Gastrocnemius medialis (tissue), 4 donors: ENCODE measurements at regions not wholly inside any gene's neighbourhood (a gene's known extent, or its start where the extent isn't known, plus 50 kb on each side); places are given as distances from the start of the nearest gene placed in this dataset.

Source experiments
- ATAC-seq, 2 donors: fragments of 150-250 bp; one replicate each; pipeline ENCODE4 v1.9.1; 2016
- DNase-seq, 2 donors: peaks; one replicate each; pipeline ENCODE4 v3.0.0-alpha.2; 2019
- H3K27ac ChIP-seq, 4 donors: fragments of 200-600 bp; sonication (generic); 1 replicate in 1 of 4; 2 replicates in 3 of 4; pipeline ENCODE4 v1.5.1; 2016 to 2018; ENCODE audit warnings: mild to moderate bottlenecking in 2 of 4, moderate library complexity in 1 of 4
- H3K27me3 ChIP-seq, 3 donors: fragments of 200-600 bp; sonication (generic) in 2 of 3; 1 replicate in 1 of 3; 2 replicates in 2 of 3; pipeline versions ENCODE4 v1.5.1 to v1.6.0; 2016 to 2019; ENCODE audit warnings: mild to moderate bottlenecking in 1 of 3, moderate library complexity in 1 of 3
- H3K36me3 ChIP-seq, 2 donors: fragments of 200-600 bp; sonication (generic) in 1 of 2; one replicate each; pipeline ENCODE4 v1.5.1; 2017 to 2018
- H3K4me1 ChIP-seq, 2 donors: fragments of 200-600 bp; sonication (generic) in 1 of 2; one replicate each; pipeline ENCODE4 v1.5.1; 2016 to 2017; ENCODE audit warnings: mild to moderate bottlenecking in 2 of 2
- H3K4me3 ChIP-seq, 4 donors: fragments of 200-600 bp; sonication (generic) in 3 of 4; 1 replicate in 1 of 4; 2 replicates in 3 of 4; pipeline ENCODE4 v1.5.1; 2016 to 2019; ENCODE audit warnings: mild to moderate bottlenecking in 2 of 4
- H3K9me3 ChIP-seq, 3 donors: fragments of 200-600 bp; sonication (generic) in 2 of 3; 1 replicate in 1 of 3; 2 replicates in 2 of 3; pipeline ENCODE4 v1.5.1; 2016 to 2019
- POLR2A ChIP-seq, 2 donors: fragments of 450-650 bp; IDR thresholded peaks; one replicate each; pipeline ENCODE4 v1.6.1; 2017; ENCODE audit warnings: antibody characterized with exemption in 2 of 2, mild to moderate bottlenecking in 2 of 2, moderate library complexity in 2 of 2
- in situ Hi-C, 4 donors: fragments of 200-750 bp; cut with MboI; loops; one replicate each; pipeline versions ENCODE4 v1.15.0 to v1.8.0; 2017; ENCODE audit warnings: low sequenced_read_pairs in 4 of 4
- intact Hi-C: fragments of 100-400 bp; cut with DNase I; formaldehyde crosslinking; loops from one replicate; pipeline ENCODE4 v1.15.1; 2023; ENCODE audit warnings: low total_unique reads
- TF ChIP-seq, protein P1 (sequence below), 5 experiments: fragments of 450-650 bp in 3 of 5; fragments of 200-600 bp in 2 of 5; sonication (generic) in 2 of 5; IDR thresholded peaks in 4 of 5; conservative IDR thresholded peaks in 1 of 5; 1 replicate in 4 of 5; 2 replicates in 1 of 5; pipeline ENCODE4 v1.5.1; 2016 to 2019; ENCODE audit warnings: antibody characterized with exemption in 5 of 5, mild to moderate bottlenecking in 3 of 5, moderate library complexity in 3 of 5

DNA sequence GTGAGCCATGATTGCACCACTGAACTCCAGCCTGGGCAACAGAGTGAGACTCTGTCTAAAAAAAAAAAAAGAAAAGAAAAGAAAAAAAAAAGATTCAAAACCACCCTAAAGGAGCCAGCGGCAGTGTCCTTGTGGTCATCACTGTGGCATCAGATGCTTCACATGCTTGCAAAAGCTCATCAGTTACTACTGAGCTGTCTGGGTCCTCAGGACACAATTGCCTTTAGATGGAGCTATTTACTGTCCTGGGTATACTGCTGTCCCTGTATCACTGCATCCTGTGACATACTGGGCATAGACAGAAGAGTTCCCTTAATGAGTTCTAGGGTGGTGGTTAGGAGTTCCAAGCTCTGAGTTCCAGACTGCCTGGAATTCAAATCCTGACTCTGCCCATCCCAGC, 85.8 kb downstream of the LINGO1 start:
- in situ Hi-C loops, result loop anchor here in 3 of 4 donors (10.0 to 25.0 kb wide), 4 partner anchors 362 to 532 kb away; no protein-coding TSS in a partner anchor
- intact Hi-C loops, result no loop called here
- ATAC-seq, result no peak

DNA sequence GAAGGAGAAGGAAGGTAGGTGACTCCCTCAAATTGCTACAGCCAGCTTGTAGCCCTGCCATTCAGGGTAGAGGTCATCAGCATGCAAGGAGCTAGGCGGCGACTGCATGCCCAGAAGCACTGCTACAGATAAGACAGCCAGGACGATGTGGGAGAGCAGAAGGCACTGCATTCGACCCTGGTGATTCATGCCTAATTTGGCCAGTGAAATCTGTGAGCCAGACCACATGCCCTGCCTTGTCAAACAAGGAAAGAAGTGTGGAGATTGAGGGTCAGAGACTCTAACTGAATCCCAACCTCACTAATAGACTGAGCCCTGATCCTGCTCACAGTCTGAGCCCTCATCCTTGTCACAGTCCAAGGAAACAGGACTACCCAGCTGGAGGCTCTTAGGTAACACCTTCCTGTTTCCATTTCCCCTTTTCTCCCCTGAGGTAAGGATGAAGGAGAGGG, 86.6 kb downstream of the LINGO1 start:
- DNase-seq (no peak), ATAC-seq (no peak)
- no peaks in the 10 kb centered on the region for H3K36me3 ChIP-seq
- H3K4me1 ChIP-seq, result peaks cover 4 to 10% of the 10 kb centered on the region in 2 donors
- intact Hi-C loops (no loop called here), in situ Hi-C loops (loop anchor here in 3 of 4 donors (10.0 to 25.0 kb wide), 4 partner anchors 361 to 531 kb away; no protein-coding TSS in a partner anchor)
- no peak overlapping the region for H3K4me3 ChIP-seq
- TF ChIP-seq, protein P1, sequence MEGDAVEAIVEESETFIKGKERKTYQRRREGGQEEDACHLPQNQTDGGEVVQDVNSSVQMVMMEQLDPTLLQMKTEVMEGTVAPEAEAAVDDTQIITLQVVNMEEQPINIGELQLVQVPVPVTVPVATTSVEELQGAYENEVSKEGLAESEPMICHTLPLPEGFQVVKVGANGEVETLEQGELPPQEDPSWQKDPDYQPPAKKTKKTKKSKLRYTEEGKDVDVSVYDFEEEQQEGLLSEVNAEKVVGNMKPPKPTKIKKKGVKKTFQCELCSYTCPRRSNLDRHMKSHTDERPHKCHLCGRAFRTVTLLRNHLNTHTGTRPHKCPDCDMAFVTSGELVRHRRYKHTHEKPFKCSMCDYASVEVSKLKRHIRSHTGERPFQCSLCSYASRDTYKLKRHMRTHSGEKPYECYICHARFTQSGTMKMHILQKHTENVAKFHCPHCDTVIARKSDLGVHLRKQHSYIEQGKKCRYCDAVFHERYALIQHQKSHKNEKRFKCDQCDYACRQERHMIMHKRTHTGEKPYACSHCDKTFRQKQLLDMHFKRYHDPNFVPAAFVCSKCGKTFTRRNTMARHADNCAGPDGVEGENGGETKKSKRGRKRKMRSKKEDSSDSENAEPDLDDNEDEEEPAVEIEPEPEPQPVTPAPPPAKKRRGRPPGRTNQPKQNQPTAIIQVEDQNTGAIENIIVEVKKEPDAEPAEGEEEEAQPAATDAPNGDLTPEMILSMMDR (IDR thresholded peaks at IDR 0.05 in 4 of 5, conservative IDR thresholded peaks at IDR 0.05 in 1 of 5), result no peak
- TF ChIP-seq POLR2A (IDR thresholded peaks at IDR 0.05), result no peak
- H3K9me3 ChIP-seq, result no peaks in the 10 kb centered on the region
- H3K27me3 ChIP-seq, result no peaks in the 10 kb centered on the region
- no peak overlapping the region for H3K27ac ChIP-seq

More for the DNA sequence above, 85.8 kb downstream of the LINGO1 start:
- no peak for TF ChIP-seq POLR2A (IDR thresholded peaks at IDR 0.05)
- TF ChIP-seq, protein P1 (IDR thresholded peaks at IDR 0.05 in 4 of 5, conservative IDR thresholded peaks at IDR 0.05 in 1 of 5), result no peak
- Histone ChIP-seq H3K36me3 (no peaks in the 10 kb centered on the region), H3K9me3 (no peaks in the 10 kb centered on the region), H3K27ac (no peak overlapping the region), H3K4me1 (peaks cover 4 to 10% of the 10 kb centered on the region in 2 donors), H3K4me3 (no peak overlapping the region), H3K27me3 (no peaks in the 10 kb centered on the region)
- DNase-seq, result no peak

DNA sequence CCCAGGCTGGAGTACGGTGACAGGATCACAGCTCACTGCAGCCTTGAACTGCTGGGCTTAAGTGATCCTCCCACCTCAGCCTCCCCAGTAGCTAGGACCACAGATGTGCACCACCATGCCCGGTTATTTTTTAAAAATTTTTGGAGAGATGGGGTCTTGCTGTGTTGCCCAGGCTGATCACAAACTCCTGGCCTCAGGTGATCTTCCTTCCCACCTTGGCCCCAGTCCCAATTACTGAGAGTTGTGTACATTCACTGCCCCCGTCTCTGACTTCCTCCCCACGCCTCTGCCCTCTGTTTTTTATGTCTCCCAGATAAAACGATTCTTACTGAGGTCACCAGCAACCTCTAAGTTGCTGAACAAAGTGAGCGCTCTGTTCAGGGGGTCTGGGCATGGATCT, 87.7 kb downstream of the LINGO1 start:
- no peaks in the 10 kb centered on the region for H3K36me3 ChIP-seq
- peaks cover 4 to 10% of the 10 kb centered on the region in 2 donors for H3K4me1 ChIP-seq
- H3K27ac ChIP-seq, result no peak overlapping the region
- no peak overlapping the region for H3K4me3 ChIP-seq
- H3K9me3 ChIP-seq, result no peaks in the 10 kb centered on the region
- no peaks in the 10 kb centered on the region for H3K27me3 ChIP-seq
- TF ChIP-seq, protein P1 (IDR thresholded peaks at IDR 0.05 in 4 of 5, conservative IDR thresholded peaks at IDR 0.05 in 1 of 5), result no peak
- TF ChIP-seq POLR2A (IDR thresholded peaks at IDR 0.05), result no peak
- DNase-seq, result no peak
- ATAC-seq, result no peak
- intact Hi-C loops (no loop called here), in situ Hi-C loops (loop anchor here in 3 of 4 donors (10.0 to 25.0 kb wide), 4 partner anchors 360 to 530 kb away; no protein-coding TSS in a partner anchor)

DNA sequence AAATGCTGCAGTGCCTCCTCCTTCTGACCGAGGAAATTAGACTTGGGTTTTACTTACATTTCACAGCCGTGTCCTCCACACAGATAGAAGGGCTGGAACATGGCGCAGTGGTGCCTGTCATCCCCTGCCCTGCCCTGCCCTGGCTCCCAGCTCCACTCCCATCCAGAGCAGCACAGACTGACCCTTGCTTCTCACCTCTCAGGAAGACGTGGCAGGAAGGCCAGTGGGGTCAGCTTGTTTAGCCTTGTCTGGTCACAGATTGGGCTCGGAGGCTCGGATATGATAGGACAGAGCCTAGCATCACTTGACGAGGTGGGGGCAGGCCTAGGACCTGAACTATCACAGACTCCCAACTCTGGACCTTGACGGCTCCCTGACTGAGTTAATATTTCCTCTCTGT, 88.5 kb downstream of the LINGO1 start:
- Histone ChIP-seq H3K9me3 (no peaks in the 10 kb centered on the region), H3K4me1 (peaks cover 4 to 11% of the 10 kb centered on the region in 2 donors), H3K4me3 (no peak overlapping the region), H3K36me3 (no peaks in the 10 kb centered on the region), H3K27me3 (no peaks in the 10 kb centered on the region), H3K27ac (no peak overlapping the region)
- no peak for ATAC-seq
- in situ Hi-C loops, result loop anchor here (5.0 to 25.0 kb wide), 6 partner anchors 359 to 529 kb away; no protein-coding TSS in a partner anchor
- intact Hi-C loops, result loop anchor here (5.0 kb wide), 1 partner anchor 127 kb away; no protein-coding TSS in a partner anchor
- no peak for DNase-seq
- TF ChIP-seq POLR2A (IDR thresholded peaks at IDR 0.05), result no peak
- TF ChIP-seq, protein P1 (IDR thresholded peaks at IDR 0.05 in 4 of 5, conservative IDR thresholded peaks at IDR 0.05 in 1 of 5), result no peak
